ENCODE measurements at regions not wholly inside any gene's neighbourhood (a gene's known extent, or its start where the extent isn't known, plus 50 kb on each side); places are given as distances from the start of the nearest gene placed in this dataset.

- no peak for DNase-seq (ENCODE audit: low read depth)
- H3K4me3 ChIP-seq (ENCODE audit: low read depth, low read length), result no peak overlapping the region
- TF ChIP-seq, protein P1, sequence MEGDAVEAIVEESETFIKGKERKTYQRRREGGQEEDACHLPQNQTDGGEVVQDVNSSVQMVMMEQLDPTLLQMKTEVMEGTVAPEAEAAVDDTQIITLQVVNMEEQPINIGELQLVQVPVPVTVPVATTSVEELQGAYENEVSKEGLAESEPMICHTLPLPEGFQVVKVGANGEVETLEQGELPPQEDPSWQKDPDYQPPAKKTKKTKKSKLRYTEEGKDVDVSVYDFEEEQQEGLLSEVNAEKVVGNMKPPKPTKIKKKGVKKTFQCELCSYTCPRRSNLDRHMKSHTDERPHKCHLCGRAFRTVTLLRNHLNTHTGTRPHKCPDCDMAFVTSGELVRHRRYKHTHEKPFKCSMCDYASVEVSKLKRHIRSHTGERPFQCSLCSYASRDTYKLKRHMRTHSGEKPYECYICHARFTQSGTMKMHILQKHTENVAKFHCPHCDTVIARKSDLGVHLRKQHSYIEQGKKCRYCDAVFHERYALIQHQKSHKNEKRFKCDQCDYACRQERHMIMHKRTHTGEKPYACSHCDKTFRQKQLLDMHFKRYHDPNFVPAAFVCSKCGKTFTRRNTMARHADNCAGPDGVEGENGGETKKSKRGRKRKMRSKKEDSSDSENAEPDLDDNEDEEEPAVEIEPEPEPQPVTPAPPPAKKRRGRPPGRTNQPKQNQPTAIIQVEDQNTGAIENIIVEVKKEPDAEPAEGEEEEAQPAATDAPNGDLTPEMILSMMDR (IDR thresholded peaks at IDR 0.05; ENCODE audit: low read depth, low read length, missing control alignments), result no peak
Observed at GRCh38 chr12:41636653-41637052, 448.5 kb downstream of the PDZRN4 start.

GRCh38 chr12:41635626-41636364 is 447.7 kb downstream of the PDZRN4 start:
- no peak for DNase-seq (ENCODE audit: low read depth)
- no peak overlapping the region for H3K4me3 ChIP-seq (ENCODE audit: low read depth, low read length)
- TF ChIP-seq, protein P1 (IDR thresholded peaks at IDR 0.05; ENCODE audit: low read depth, low read length, missing control alignments), result no peak

DNA sequence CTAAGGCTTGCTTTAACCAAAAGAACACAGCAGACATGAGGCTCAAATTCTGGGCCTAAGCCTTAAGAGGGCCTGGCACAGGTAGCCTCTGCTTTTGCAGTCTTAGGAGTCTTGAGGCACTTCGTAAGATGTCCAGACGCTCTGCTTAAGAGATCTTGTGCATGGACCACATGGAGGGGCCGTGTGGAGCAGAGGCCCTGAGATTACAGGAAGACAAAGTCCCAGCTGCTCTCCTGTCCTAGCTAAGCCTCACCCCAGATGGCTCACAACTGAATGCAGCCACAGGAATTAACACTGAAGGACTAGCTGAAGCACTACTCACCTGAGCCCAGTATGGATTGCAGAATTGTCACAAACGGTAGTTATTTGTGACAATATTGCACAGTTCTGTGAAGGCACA is 446.0 kb downstream of the PDZRN4 start:
- no peak overlapping the region for H3K4me3 ChIP-seq (ENCODE audit: low read depth, low read length)
- no peak for DNase-seq (ENCODE audit: low read depth)
- TF ChIP-seq, protein P1 (IDR thresholded peaks at IDR 0.05; ENCODE audit: low read depth, low read length, missing control alignments), result no peak

GRCh38 chr12:41629611-41630010 is 441.5 kb downstream of the PDZRN4 start:
- TF ChIP-seq, protein P1 (IDR thresholded peaks at IDR 0.05; ENCODE audit: low read depth, low read length, missing control alignments), result no peak
- no peak for DNase-seq (ENCODE audit: low read depth)
- H3K4me3 ChIP-seq (ENCODE audit: low read depth, low read length), result no peak overlapping the region

DNA sequence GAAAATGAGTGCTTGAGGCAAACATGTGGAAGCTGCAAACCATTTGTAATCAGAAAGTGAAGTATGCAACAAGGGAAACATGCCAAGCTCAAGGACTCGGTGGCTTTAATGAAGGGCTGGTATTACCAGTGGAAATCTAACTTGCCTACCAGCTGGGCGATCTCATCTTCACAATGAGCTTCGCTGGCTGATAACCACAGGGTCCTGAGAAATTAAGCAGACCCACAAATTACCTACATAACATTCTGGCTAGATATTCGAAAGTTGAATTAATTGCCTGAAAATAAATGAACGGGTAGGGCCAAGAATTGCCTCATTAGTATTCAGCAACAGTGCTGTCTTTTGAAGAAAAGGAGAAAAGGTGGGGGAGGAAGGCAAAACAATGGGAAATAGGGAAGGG is 439.4 kb downstream of the PDZRN4 start:
- TF ChIP-seq, protein P1 (IDR thresholded peaks at IDR 0.05; ENCODE audit: low read depth, low read length, missing control alignments), result no peak
- no peak overlapping the region for H3K4me3 ChIP-seq (ENCODE audit: low read depth, low read length)
- no peak for DNase-seq (ENCODE audit: low read depth)

DNA sequence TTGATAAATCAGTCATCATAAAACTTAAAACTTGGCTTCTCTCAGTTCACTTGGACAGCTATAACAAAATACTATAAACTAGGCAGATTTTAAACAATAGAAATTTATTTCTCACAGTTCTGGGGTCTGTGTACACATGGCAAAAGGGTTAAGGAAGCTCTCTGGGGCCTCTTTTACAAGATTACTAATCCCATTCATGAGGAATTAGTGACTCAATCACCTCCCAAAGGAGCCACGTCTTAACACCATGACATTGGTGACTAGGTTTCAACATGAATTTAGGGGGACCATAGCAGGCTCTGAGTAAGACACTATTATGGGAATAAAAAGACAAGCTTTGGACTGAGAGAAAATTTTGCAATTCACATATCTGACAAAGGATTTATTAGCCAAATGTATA is 436.5 kb downstream of the PDZRN4 start:
- no peak for DNase-seq (ENCODE audit: low read depth)
- no peak overlapping the region for H3K4me3 ChIP-seq (ENCODE audit: low read depth, low read length)
- TF ChIP-seq, protein P1 (IDR thresholded peaks at IDR 0.05; ENCODE audit: low read depth, low read length, missing control alignments), result no peak
